Kidney (tissue), 13 donors: ENCODE measurements at regions not wholly inside any gene's neighbourhood (a gene's known extent, or its start where the extent isn't known, plus 50 kb on each side); places are given as distances from the start of the nearest gene placed in this dataset.

Experiments used
- DNase-seq, 5 donors: peaks; one replicate each; pipeline ENCODE4 v3.0.0-alpha.2; 2013 to 2020
- FAIRE-seq: peaks from 2 replicates; lab custom pipeline; 2012; peaks lifted over from hg19 to GRCh38; lab: Jason Lieb, UNC
- H3K27ac ChIP-seq, 2 donors: one replicate each; pipeline ENCODE4 v1.7.0; 2013; ENCODE audit warnings: low read depth in 2 of 2, low read length in 2 of 2, inconsistent platforms in 1 of 2
- H3K27me3 ChIP-seq: one replicate; pipeline ENCODE4 v1.7.1; 2013; ENCODE audit warnings: low read length, inconsistent platforms; ENCODE audit not compliant: control insufficient read depth, insufficient read depth
- H3K36me3 ChIP-seq, 3 donors: one replicate each; pipeline versions ENCODE4 v1.7.0 to v1.7.1; 2013; ENCODE audit warnings: low read length in 3 of 3, control low read depth in 1 of 3, inconsistent platforms in 1 of 3; ENCODE audit not compliant: insufficient read depth in 3 of 3, control insufficient read depth in 2 of 3
- H3K4me1 ChIP-seq, 3 donors: one replicate each; pipeline versions ENCODE4 v1.7.0 to v1.7.1; 2013; ENCODE audit warnings: low read length in 3 of 3, inconsistent platforms in 1 of 3, low read depth in 1 of 3; ENCODE audit not compliant: control insufficient read depth in 2 of 3, insufficient read depth in 2 of 3
- H3K4me3 ChIP-seq, 3 donors: one replicate each; pipeline versions ENCODE4 v1.7.0 to v1.8.1; 2013; ENCODE audit warnings: low read length in 3 of 3, control low read depth in 1 of 3, inconsistent platforms in 1 of 3
- H3K9ac ChIP-seq, 3 donors: one replicate each; pipeline versions ENCODE4 v1.7.0 to v1.7.1; 2013; ENCODE audit warnings: low read length in 3 of 3, control low read depth in 1 of 3, inconsistent platforms in 1 of 3
- H3K9me3 ChIP-seq, 3 donors: one replicate each; pipeline versions ENCODE4 v1.7.0 to v1.7.1; 2013; ENCODE audit warnings: low read length in 3 of 3, control low read depth in 1 of 3, inconsistent platforms in 1 of 3; ENCODE audit not compliant: control insufficient read depth in 2 of 3, insufficient read depth in 1 of 3
- intact Hi-C: fragments of 100-400 bp; cut with DNase I; formaldehyde crosslinking; loops from one replicate; pipeline ENCODE4 v1.11.1; 2022
- TF ChIP-seq, protein P1 (sequence below): IDR thresholded peaks from 3 replicates; pipeline ENCODE4 v1.5.1; 2012; ENCODE audit warnings: mild to moderate bottlenecking, moderate library complexity, borderline replicate concordance; ENCODE audit not compliant: insufficient read depth; ENCODE audit errors: extremely low read depth
- donor health status: control.
- donor health status: control.
- donor health status: control.
- donor health status: control.
- donor health status: control.
- donor health status: DM: yes; HTN: yes; CAD: no.
- donor health status: Normal renal cell carcinoma (clear cell type).

DNA sequence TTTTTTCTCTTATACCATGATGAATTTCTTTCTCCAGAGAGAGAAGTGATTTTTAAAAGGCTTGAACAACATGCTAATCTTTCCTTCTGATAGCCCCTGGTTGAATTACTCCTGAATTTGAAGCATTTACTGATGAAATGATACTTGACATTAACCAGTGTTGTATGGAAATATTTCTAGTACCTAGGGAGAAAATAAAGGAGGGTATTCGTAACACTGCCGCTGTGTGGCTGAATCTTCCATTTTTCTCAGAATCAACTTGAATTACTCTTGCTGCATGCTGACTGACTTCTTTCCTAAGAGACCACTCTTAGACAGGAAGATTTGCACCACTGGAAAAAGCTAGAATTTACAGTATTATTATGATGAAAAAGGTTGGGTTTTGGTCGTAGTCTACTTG lies 118.3 kb downstream of the FAT3 start:
- Histone ChIP-seq H3K4me3 (no peak overlapping the region), H3K27ac (no peak overlapping the region), H3K9me3 (no peaks in the 10 kb centered on the region), H3K4me1 (no peaks in the 10 kb centered on the region), H3K27me3 (no peaks in the 10 kb centered on the region), H3K36me3 (no peaks in the 10 kb centered on the region), H3K9ac (no peak overlapping the region)
- DNase-seq (no peak), FAIRE-seq (no peak)
- intact Hi-C loops, result no loop called here
- TF ChIP-seq, protein P1, sequence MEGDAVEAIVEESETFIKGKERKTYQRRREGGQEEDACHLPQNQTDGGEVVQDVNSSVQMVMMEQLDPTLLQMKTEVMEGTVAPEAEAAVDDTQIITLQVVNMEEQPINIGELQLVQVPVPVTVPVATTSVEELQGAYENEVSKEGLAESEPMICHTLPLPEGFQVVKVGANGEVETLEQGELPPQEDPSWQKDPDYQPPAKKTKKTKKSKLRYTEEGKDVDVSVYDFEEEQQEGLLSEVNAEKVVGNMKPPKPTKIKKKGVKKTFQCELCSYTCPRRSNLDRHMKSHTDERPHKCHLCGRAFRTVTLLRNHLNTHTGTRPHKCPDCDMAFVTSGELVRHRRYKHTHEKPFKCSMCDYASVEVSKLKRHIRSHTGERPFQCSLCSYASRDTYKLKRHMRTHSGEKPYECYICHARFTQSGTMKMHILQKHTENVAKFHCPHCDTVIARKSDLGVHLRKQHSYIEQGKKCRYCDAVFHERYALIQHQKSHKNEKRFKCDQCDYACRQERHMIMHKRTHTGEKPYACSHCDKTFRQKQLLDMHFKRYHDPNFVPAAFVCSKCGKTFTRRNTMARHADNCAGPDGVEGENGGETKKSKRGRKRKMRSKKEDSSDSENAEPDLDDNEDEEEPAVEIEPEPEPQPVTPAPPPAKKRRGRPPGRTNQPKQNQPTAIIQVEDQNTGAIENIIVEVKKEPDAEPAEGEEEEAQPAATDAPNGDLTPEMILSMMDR, result no peak

DNA sequence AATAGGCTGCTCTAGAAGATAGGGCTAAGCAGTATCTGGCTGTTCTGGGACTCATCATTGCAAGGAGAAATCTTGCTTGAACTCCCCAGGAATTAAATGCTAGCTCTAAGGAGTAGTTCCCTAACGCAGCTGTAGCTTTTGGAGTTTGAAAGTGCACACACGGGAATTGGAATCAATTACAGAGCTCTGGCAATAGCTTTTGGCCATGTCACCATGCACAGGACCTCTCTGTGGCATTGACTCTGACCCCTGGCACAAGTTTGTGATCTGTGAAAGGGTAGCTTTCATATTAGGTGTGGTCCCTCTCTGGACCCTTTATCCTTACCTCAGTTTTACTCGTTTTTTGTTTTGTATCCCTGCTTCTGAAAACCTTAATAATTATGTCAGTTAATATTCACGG lies 121.6 kb downstream of the FAT3 start:
- no peak for FAIRE-seq
- TF ChIP-seq, protein P1, result no peak
- intact Hi-C loops, result no loop called here
- Histone ChIP-seq H3K9me3 (no peaks in the 10 kb centered on the region), H3K4me1 (no peaks in the 10 kb centered on the region), H3K9ac (no peak overlapping the region), H3K4me3 (no peak overlapping the region), H3K27me3 (no peaks in the 10 kb centered on the region), H3K36me3 (no peaks in the 10 kb centered on the region), H3K27ac (no peak overlapping the region)
- no peak for DNase-seq

DNA sequence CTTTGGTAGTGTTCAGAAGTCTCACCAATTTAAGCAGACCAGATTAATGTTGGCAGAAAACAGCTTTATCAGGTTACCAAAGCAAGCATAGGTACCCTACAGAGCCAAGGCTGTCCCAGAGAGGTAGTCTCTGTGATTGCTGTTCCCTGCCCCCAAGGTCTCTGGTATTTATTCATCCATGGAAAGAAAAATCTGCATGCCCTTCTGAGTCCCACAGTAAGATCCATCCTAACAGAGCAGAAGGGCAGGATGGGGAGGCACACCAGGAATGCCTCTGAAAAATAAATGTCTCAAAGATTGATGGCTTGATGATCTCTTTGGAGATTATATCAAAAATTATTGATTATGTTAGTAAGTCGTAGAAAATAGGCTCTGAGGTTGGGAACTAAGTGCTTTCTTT lies 122.8 kb downstream of the FAT3 start:
- no peak overlapping the region for H3K27ac ChIP-seq
- H3K36me3 ChIP-seq, result no peaks in the 10 kb centered on the region
- no peaks in the 10 kb centered on the region for H3K9me3 ChIP-seq
- intact Hi-C loops, result no loop called here
- DNase-seq (no peak), FAIRE-seq (no peak)
- no peak overlapping the region for H3K4me3 ChIP-seq
- TF ChIP-seq, protein P1, result no peak
- H3K4me1 ChIP-seq, result no peaks in the 10 kb centered on the region
- no peak overlapping the region for H3K9ac ChIP-seq
- H3K27me3 ChIP-seq, result no peaks in the 10 kb centered on the region

DNA sequence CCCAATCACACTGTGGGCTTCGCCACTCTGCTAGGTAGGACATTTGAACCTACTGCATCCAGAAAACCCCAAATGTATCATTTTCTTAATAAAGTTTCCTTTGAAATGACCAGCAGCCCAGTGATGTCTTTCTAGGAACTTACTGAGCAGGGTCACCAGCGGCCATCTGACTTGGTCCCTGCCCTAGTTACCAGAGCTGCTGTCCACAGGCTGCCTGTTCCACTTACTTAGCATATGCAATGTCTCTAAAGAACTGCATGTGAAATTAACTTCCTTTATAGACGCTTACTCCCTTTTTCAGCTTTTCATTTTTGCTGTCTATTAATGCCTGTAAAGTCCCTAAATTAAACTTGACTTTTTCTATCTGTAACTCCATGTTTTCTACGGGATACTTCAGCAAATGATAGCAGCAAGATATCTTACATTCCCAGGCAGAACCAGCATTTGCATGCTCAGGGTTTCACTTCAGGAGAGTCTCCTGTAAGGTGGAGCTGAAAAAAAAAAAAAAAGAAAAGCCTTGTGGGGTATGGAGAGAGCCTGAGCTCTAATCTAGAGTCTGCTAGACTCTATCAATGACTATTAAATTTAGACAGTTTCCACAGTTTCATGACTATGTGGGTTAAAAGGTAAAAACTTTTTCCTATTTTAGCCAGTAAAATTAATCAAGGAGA lies 125.0 kb downstream of the FAT3 start:
- Histone ChIP-seq H3K9me3 (no peaks in the 10 kb centered on the region), H3K9ac (no peak overlapping the region), H3K4me3 (no peak overlapping the region), H3K27ac (no peak overlapping the region), H3K4me1 (no peaks in the 10 kb centered on the region), H3K36me3 (no peaks in the 10 kb centered on the region), H3K27me3 (no peaks in the 10 kb centered on the region)
- TF ChIP-seq, protein P1, result no peak
- FAIRE-seq (no peak), DNase-seq (no peak)
- intact Hi-C loops, result no loop called here
